MCF 10A (cell line): ENCODE measurements at regions not wholly inside any gene's neighbourhood (a gene's known extent, or its start where the extent isn't known, plus 50 kb on each side); places are given as distances from the start of the nearest gene placed in this dataset.

Experiments used
- BruUV-seq: library from RNA; stranded (reverse); fragments of 400-500 nt; replicated peaks from 2 replicates; lab custom pipeline; 2021; lab: Mats Ljungman, UMichigan
- CTCF ChIA-PET: fragments of 300-600 bp; sonication (Branson Sonifier 250); formaldehyde crosslinking; extraction: SDS; loops from one replicate; lab custom pipeline; 2021; ENCODE audit warnings: antibody characterized with exemption, inconsistent platforms; lab: Yijun Ruan, JAX
- POLR2A ChIA-PET: fragments of 300-600, 350-650 bp; sonication (Branson Sonifier 250); formaldehyde crosslinking; extraction: SDS; loops from one replicate; lab custom pipeline; 2020; ENCODE audit warnings: antibody characterized with exemption, inconsistent platforms; lab: Yijun Ruan, JAX
- DNase-seq: peaks from one replicate; pipeline ENCODE4 v3.0.0-alpha.2; 2018; ENCODE audit not compliant: unreplicated experiment
- H3K27ac Mint-ChIP-seq: one replicate; pipeline ENCODE4 v1.8.0; 2022; ENCODE audit warnings: mild to moderate bottlenecking, low read depth, mixed read lengths; ENCODE audit not compliant: unreplicated experiment
- H3K27me3 Mint-ChIP-seq: one replicate; pipeline ENCODE4 v1.8.0; 2022; ENCODE audit warnings: mixed read lengths; ENCODE audit not compliant: insufficient read depth, unreplicated experiment
- H3K36me3 Mint-ChIP-seq: one replicate; pipeline ENCODE4 v1.8.0; 2022; ENCODE audit warnings: mild to moderate bottlenecking, moderate library complexity, mixed read lengths; ENCODE audit not compliant: insufficient read depth, unreplicated experiment
- H3K4me1 Mint-ChIP-seq: one replicate; pipeline ENCODE4 v1.8.0; 2022; ENCODE audit warnings: mixed read lengths; ENCODE audit not compliant: insufficient read depth, unreplicated experiment
- H3K4me3 Mint-ChIP-seq: one replicate; pipeline ENCODE4 v1.8.0; 2022; ENCODE audit warnings: mild to moderate bottlenecking, moderate library complexity, mixed read lengths; ENCODE audit not compliant: unreplicated experiment
- H3K9me3 Mint-ChIP-seq: one replicate; pipeline ENCODE4 v1.8.0; 2022; ENCODE audit warnings: mixed read lengths; ENCODE audit not compliant: unreplicated experiment
- intact Hi-C: fragments of 100-400 bp; cut with micrococcal nuclease; formaldehyde crosslinking; loops from 2 replicates; pipeline ENCODE4 v1.14.1; 2022
- TF ChIP-seq, protein P1 (sequence below): fragments of 200-600 bp; IDR thresholded peaks from one replicate; pipeline ENCODE4 v1.8.0; 2022; ENCODE audit warnings: antibody characterized with exemption, mild to moderate bottlenecking; ENCODE audit not compliant: unreplicated experiment

DNA sequence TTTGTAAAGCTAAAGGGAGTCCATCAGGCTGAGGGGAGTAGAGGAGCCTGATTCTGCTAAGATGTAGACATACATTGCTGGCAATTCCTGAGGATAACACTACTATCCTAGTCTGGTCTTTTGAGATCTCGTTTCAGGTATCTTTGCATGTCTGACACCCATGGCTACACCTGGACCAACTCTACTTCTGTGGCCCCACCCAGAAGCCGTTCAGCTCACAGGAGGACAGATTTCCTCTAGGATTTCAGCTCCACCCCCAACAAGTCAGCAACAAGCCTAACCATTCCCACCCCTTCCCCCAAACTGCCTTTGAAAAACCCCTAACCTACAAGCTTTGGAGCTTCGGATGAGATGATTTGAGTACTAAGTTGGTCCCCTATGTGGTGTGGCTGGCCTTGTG, 848.2 kb downstream of the NLGN4X start:
- no peak overlapping the region for H3K27ac Mint-ChIP-seq

DNA sequence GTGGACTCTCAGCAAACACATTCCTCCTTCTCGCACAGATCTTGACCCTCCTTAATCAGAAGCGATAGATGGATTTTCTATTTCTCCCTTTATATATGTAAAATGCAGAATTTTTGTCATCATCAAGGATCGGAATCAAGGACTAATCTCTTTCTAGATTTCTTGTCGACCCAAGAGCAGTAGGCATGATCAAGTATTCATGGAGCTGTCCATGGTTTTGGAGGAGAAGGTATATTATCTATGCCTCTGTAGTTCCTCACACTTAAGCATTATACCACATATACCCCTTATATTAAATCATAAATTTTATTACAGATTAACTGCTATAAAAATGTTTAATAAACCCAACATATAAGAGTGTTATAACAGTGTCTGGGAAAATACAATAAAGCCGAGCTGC, 886.8 kb downstream of the NLGN4X start:
- no peak overlapping the region for H3K4me3 Mint-ChIP-seq
- no peaks in the 10 kb centered on the region for H3K4me1 Mint-ChIP-seq
- CTCF ChIA-PET, result interaction anchor here (1.1 kb wide), 1 partner anchor 131 kb away, joined by 3 read pairs; no protein-coding TSS in a partner anchor
- POLR2A ChIA-PET, result no interaction called here
- TF ChIP-seq, protein P1, sequence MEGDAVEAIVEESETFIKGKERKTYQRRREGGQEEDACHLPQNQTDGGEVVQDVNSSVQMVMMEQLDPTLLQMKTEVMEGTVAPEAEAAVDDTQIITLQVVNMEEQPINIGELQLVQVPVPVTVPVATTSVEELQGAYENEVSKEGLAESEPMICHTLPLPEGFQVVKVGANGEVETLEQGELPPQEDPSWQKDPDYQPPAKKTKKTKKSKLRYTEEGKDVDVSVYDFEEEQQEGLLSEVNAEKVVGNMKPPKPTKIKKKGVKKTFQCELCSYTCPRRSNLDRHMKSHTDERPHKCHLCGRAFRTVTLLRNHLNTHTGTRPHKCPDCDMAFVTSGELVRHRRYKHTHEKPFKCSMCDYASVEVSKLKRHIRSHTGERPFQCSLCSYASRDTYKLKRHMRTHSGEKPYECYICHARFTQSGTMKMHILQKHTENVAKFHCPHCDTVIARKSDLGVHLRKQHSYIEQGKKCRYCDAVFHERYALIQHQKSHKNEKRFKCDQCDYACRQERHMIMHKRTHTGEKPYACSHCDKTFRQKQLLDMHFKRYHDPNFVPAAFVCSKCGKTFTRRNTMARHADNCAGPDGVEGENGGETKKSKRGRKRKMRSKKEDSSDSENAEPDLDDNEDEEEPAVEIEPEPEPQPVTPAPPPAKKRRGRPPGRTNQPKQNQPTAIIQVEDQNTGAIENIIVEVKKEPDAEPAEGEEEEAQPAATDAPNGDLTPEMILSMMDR, result no peak
- DNase-seq, result no peak
- H3K27me3 Mint-ChIP-seq, result no peaks in the 10 kb centered on the region
- no peaks in the 10 kb centered on the region for H3K36me3 Mint-ChIP-seq
- intact Hi-C loops, result no loop called here
- BruUV-seq, result no TSS peak
- no peak overlapping the region for H3K27ac Mint-ChIP-seq
- H3K9me3 Mint-ChIP-seq, result peaks cover 8% of the 10 kb centered on the region

More for the DNA sequence above, 848.2 kb downstream of the NLGN4X start:
- ChIA-PET POLR2A (no interaction called here), CTCF (no interaction called here)
- no TSS peak for BruUV-seq
- intact Hi-C loops, result no loop called here
- DNase-seq, result no peak
- Mint-ChIP-seq H3K9me3 (peaks cover 8% of the 10 kb centered on the region), H3K27me3 (no peaks in the 10 kb centered on the region), H3K36me3 (no peaks in the 10 kb centered on the region), H3K4me1 (no peaks in the 10 kb centered on the region), H3K4me3 (no peak overlapping the region)
- TF ChIP-seq, protein P1, result no peak

DNA sequence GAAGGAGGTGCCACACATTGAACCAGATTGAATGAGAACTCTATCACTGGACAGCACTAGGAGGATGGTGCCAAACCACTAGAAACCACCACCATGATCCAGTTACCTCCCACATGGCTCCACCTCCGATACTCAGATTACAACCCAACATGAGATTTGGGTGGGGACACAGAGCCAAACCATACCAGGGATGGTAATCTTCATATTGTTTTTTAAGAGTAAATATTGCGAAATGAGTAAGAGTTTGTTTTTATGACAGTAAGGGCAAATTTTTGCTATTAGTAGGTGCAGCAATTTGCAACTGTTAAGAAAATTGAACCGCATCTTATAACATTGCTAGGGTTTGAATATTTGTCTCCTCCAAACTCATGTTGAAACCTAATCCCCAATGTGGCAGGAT, 891.5 kb downstream of the NLGN4X start:
- intact Hi-C loops, result no loop called here
- Mint-ChIP-seq H3K4me3 (no peak overlapping the region), H3K27me3 (no peaks in the 10 kb centered on the region), H3K36me3 (no peaks in the 10 kb centered on the region), H3K27ac (no peak overlapping the region), H3K4me1 (no peaks in the 10 kb centered on the region), H3K9me3 (peaks cover 15% of the 10 kb centered on the region)
- CTCF ChIA-PET, result no interaction called here
- BruUV-seq, result no TSS peak
- no peak for DNase-seq
- POLR2A ChIA-PET, result no interaction called here
- TF ChIP-seq, protein P1, result no peak

DNA sequence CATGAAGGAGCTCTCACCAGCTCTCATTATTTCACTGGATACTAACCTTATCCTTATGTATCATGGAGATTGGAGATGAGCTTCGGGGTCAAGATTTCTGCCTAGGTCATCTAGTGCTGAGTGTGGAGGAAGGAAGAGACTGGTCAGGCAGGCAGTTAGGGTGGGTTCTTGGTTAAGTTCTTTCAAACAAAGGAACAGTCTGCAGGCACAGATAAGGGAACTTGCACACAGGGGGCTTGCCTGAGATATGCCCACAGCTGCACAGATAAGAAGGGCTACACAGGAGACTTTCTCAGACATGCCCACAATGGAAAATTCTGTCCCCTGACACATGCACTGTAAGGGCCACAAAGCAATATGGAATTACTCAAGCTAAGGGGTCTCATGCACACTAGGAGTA, 904.1 kb downstream of the NLGN4X start:
- no peak for DNase-seq
- TF ChIP-seq, protein P1, result no peak
- ChIA-PET CTCF (no interaction called here), POLR2A (no interaction called here)
- BruUV-seq, result no TSS peak
- H3K4me3 Mint-ChIP-seq, result no peak overlapping the region
- H3K36me3 Mint-ChIP-seq, result no peaks in the 10 kb centered on the region
- no peaks in the 10 kb centered on the region for H3K4me1 Mint-ChIP-seq
- H3K27ac Mint-ChIP-seq, result no peak overlapping the region
- H3K27me3 Mint-ChIP-seq, result no peaks in the 10 kb centered on the region
- H3K9me3 Mint-ChIP-seq, result peaks cover 15% of the 10 kb centered on the region
- intact Hi-C loops, result no loop called here
